ENCODE measurements at regions not wholly inside any gene's neighbourhood (a gene's known extent, or its start where the extent isn't known, plus 50 kb on each side); places are given as distances from the start of the nearest gene placed in this dataset.

- H4K91ac ChIP-seq (ENCODE audit: insufficient read length, low read depth, low read length), result no peak overlapping the region
- DNase-seq, result peak; percentile 48
- no peak overlapping the region for H3K14ac ChIP-seq (ENCODE audit: insufficient read depth, low read length)
- peak overlapping the region; percentile 11 for H2BK12ac ChIP-seq (ENCODE audit: insufficient read length, low read depth, low read length)
- no peak overlapping the region for H2AFZ ChIP-seq (ENCODE audit: low read length)
- no peak overlapping the region for H2AK5ac ChIP-seq (ENCODE audit: insufficient read length, low read length)
- peaks cover 0 to 1% (median 0%) of the 10 kb centered on the region in 3 experiments; a peak in 1 of 7 replicates for H3K36me3 Mint-ChIP-seq (ENCODE audit: insufficient read depth in 1 of 3, low read depth in 3 of 3)
- H3K79me2 ChIP-seq (ENCODE audit: insufficient read depth, low read length), result no peaks in the 10 kb centered on the region
- H3K27me3 Mint-ChIP-seq (ENCODE audit: low read depth), result peaks cover 4% of the 10 kb centered on the region
- H3K23ac ChIP-seq (ENCODE audit: insufficient read length, low read depth, low read length), result no peak overlapping the region
- H3T11ph ChIP-seq (ENCODE audit: low read length), result no peak overlapping the region
- H2BK120ac ChIP-seq (ENCODE audit: low read depth, low read length, poor library complexity, severe bottlenecking), result no peak overlapping the region
- H3K27ac ChIP-seq (ENCODE audit: insufficient read length, low read depth, low read length), result no peak overlapping the region
- no peaks in the 10 kb centered on the region for H3K79me1 ChIP-seq (ENCODE audit: insufficient read depth, low read depth, low read length, poor library complexity, severe bottlenecking)
- H4K5ac ChIP-seq (ENCODE audit: insufficient read length, low read depth, low read length), result no peak overlapping the region
- TF ChIP-seq CTCF (conservative IDR thresholded peaks at IDR 0.05), result no peak
- WGBS (ENCODE audit: extremely low coverage, insufficient read length, low lambda C conversion rate), result no CpG with 5 or more reads among the region's 3 CpGs
- H2BK20ac ChIP-seq (ENCODE audit: low read depth, low read length, poor library complexity, severe bottlenecking), result no peak overlapping the region
- no peak overlapping the region for H3K56ac ChIP-seq (ENCODE audit: insufficient read length, low read depth, low read length)
- H3K18ac ChIP-seq (ENCODE audit: insufficient read length, low read depth, low read length), result no peak overlapping the region
- H3K4ac ChIP-seq (ENCODE audit: low read depth, low read length), result no peak overlapping the region
- no peak overlapping the region for H3K4me3 Mint-ChIP-seq
- H3K4me1 ChIP-seq (ENCODE audit: insufficient read depth, low read length), result no peaks in the 10 kb centered on the region
- peak overlapping the region in 1 of 3 experiments; percentile 33; a peak in 1 of 7 replicates for H3K27ac Mint-ChIP-seq
- H3K23me2 ChIP-seq (ENCODE audit: insufficient read length, low read depth, low read length, poor library complexity, severe bottlenecking), result no peaks in the 10 kb centered on the region
- no peak overlapping the region for H2BK5ac ChIP-seq (ENCODE audit: insufficient read length, low read length)
- no peaks in the 10 kb centered on the region for H3K9me3 ChIP-seq (ENCODE audit: control insufficient read depth, low read depth, low read length)
- no peak overlapping the region for H3K4me2 ChIP-seq (ENCODE audit: insufficient read depth, insufficient read length, low read length)
- no peak overlapping the region for H4K8ac ChIP-seq (replicated peaks; ENCODE audit: insufficient read length, low read depth, low read length)
- no peak overlapping the region for H2BK15ac ChIP-seq (ENCODE audit: low read depth, low read length)
- H3K9ac ChIP-seq (ENCODE audit: extremely low read depth, insufficient read length, low read length), result no peak overlapping the region
- peaks cover 8 to 10% of the 10 kb centered on the region in 2 experiments for H3K4me1 Mint-ChIP-seq
- no peaks in the 10 kb centered on the region for H3K27me3 ChIP-seq (ENCODE audit: insufficient read depth, low read length)
- no peaks in the 10 kb centered on the region for H4K20me1 ChIP-seq (ENCODE audit: control insufficient read depth, insufficient read depth, insufficient read length)
- H3K9me3 Mint-ChIP-seq, result peaks cover 8 to 9% of the 10 kb centered on the region in 2 experiments; a peak in 3 of 5 replicates
Observed at GRCh38 chr4:155552180-155552579, 114.5 kb upstream of the GUCY1A1 start.

All from H9 (cell line).